ENCODE measurements at regions not wholly inside any gene's neighbourhood (a gene's known extent, or its start where the extent isn't known, plus 50 kb on each side); places are given as distances from the start of the nearest gene placed in this dataset.

- TF ChIP-seq, protein P1, sequence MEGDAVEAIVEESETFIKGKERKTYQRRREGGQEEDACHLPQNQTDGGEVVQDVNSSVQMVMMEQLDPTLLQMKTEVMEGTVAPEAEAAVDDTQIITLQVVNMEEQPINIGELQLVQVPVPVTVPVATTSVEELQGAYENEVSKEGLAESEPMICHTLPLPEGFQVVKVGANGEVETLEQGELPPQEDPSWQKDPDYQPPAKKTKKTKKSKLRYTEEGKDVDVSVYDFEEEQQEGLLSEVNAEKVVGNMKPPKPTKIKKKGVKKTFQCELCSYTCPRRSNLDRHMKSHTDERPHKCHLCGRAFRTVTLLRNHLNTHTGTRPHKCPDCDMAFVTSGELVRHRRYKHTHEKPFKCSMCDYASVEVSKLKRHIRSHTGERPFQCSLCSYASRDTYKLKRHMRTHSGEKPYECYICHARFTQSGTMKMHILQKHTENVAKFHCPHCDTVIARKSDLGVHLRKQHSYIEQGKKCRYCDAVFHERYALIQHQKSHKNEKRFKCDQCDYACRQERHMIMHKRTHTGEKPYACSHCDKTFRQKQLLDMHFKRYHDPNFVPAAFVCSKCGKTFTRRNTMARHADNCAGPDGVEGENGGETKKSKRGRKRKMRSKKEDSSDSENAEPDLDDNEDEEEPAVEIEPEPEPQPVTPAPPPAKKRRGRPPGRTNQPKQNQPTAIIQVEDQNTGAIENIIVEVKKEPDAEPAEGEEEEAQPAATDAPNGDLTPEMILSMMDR (IDR thresholded peaks at IDR 0.05) = no peak
- TF ChIP-seq POLR2AphosphoS5 (IDR thresholded peaks at IDR 0.05) = no peak
- no peak for TF ChIP-seq POLR2A (IDR thresholded peaks at IDR 0.05)
These were observed 383.9 kb upstream of the HS6ST1 start for GRCh38 chr2:128702616-128703015.

Data from prostate gland (tissue), 2 donors.